CD14-positive monocyte (primary cell): ENCODE measurements at regions not wholly inside any gene's neighbourhood (a gene's known extent, or its start where the extent isn't known, plus 50 kb on each side); places are given as distances from the start of the nearest gene placed in this dataset.

Experiments
- DNase-seq, 3 donors: peaks; one replicate each; pipeline ENCODE4 v3.0.0-alpha.2; 2011 to 2022
- H2AFZ ChIP-seq: 2 replicates; pipeline ENCODE4 v1.6.0; 2012; ENCODE audit warnings: mild to moderate bottlenecking, low read depth, low read length, inconsistent platforms; ENCODE audit not compliant: insufficient read depth, poor library complexity, severe bottlenecking
- H3K27ac ChIP-seq, 2 donors: 1 replicate in 1 of 2; 2 replicates in 1 of 2; pipeline ENCODE4 v1.5.1; 2012 to 2013; ENCODE audit warnings: low read length in 2 of 2, control low read depth in 1 of 2, inconsistent platforms in 1 of 2, low read depth in 1 of 2, mild to moderate bottlenecking in 1 of 2
- H3K27me3 ChIP-seq, 2 donors: one replicate each; pipeline versions ENCODE4 v1.6.0 to v1.6.1; 2011 to 2013; ENCODE audit warnings: low read length in 2 of 2; ENCODE audit not compliant: control insufficient read depth in 2 of 2, insufficient read depth in 2 of 2
- H3K36me3 ChIP-seq, 2 donors: replicated peaks in 1 of 2; 1 replicate in 1 of 2; 2 replicates in 1 of 2; pipeline versions ENCODE4 v1.5.1 to v1.6.1; 2012 to 2013; ENCODE audit warnings: low read length in 2 of 2, control low read depth in 1 of 2, inconsistent platforms in 1 of 2, mild to moderate bottlenecking in 1 of 2; ENCODE audit not compliant: insufficient read depth in 2 of 2, control insufficient read depth in 1 of 2
- H3K4me1 ChIP-seq, 2 donors: 1 replicate in 1 of 2; 2 replicates in 1 of 2; pipeline versions ENCODE4 v1.5.1 to v1.6.1; 2012 to 2013; ENCODE audit warnings: low read length in 2 of 2, control low read depth in 1 of 2, inconsistent platforms in 1 of 2, mild to moderate bottlenecking in 1 of 2, moderate library complexity in 1 of 2; ENCODE audit not compliant: insufficient read depth in 2 of 2, control insufficient read depth in 1 of 2
- H3K4me2 ChIP-seq: replicated peaks from 2 replicates; pipeline ENCODE3; 2012; ENCODE audit warnings: low read length, moderate library complexity, mild to moderate bottlenecking; ENCODE audit not compliant: poor library complexity, severe bottlenecking; ENCODE audit errors: extremely low read depth
- H3K4me3 ChIP-seq, 3 experiments: fragments of 200-600 bp in 1 of 3; sonication (generic) in 1 of 3; replicated peaks in 1 of 3; 1 replicate in 2 of 3; 2 replicates in 1 of 3; pipeline ENCODE4 v1.5.1; 2011 to 2013; ENCODE audit warnings: low read length in 3 of 3, mild to moderate bottlenecking in 3 of 3, control low read depth in 2 of 3, low read depth in 2 of 3, inconsistent platforms in 1 of 3, moderate library complexity in 1 of 3
- H3K79me2 ChIP-seq: 2 replicates; pipeline ENCODE4 v1.6.0; 2012; ENCODE audit warnings: mild to moderate bottlenecking, control low read depth, inconsistent platforms, low read length, moderate library complexity; ENCODE audit not compliant: insufficient read depth
- H3K9ac ChIP-seq: 2 replicates; pipeline ENCODE4 v1.6.0; 2017; ENCODE audit warnings: low read length, mild to moderate bottlenecking; ENCODE audit not compliant: insufficient read depth, poor library complexity, severe bottlenecking
- H3K9me3 ChIP-seq, 2 donors: replicated peaks in 1 of 2; 1 replicate in 1 of 2; 2 replicates in 1 of 2; pipeline versions ENCODE4 v1.5.1 to v1.6.1; 2012 to 2013; ENCODE audit warnings: low read length in 2 of 2, control low read depth in 1 of 2; ENCODE audit not compliant: control insufficient read depth in 1 of 2, insufficient read depth in 1 of 2
- H4K20me1 ChIP-seq: 2 replicates; pipeline ENCODE4 v1.6.0; 2012; ENCODE audit warnings: mild to moderate bottlenecking, low read length, control low read depth, moderate library complexity; ENCODE audit not compliant: insufficient read depth
- H3K27ac Mint-ChIP-seq, 7 donors: one replicate each; pipeline ENCODE4 v1.8.0; 2020; ENCODE audit warnings: mild to moderate bottlenecking in 7 of 7, mixed read lengths in 7 of 7, moderate library complexity in 6 of 7, inconsistent platforms in 2 of 7
- H3K27me3 Mint-ChIP-seq, 3 donors: one replicate each; pipeline ENCODE4 v1.8.0; 2021 to 2022; ENCODE audit warnings: low read depth in 3 of 3, mild to moderate bottlenecking in 3 of 3, mixed read lengths in 3 of 3, moderate library complexity in 3 of 3, inconsistent platforms in 1 of 3
- H3K36me3 Mint-ChIP-seq, 2 donors: one replicate each; pipeline ENCODE4 v1.8.0; 2020; ENCODE audit warnings: mixed read lengths in 2 of 2, inconsistent platforms in 1 of 2, mild to moderate bottlenecking in 1 of 2
- H3K4me1 Mint-ChIP-seq: one replicate; pipeline ENCODE4 v1.8.0; 2020; ENCODE audit warnings: mild to moderate bottlenecking, mixed read lengths
- H3K4me3 Mint-ChIP-seq, 2 donors: one replicate each; pipeline ENCODE4 v1.8.0; 2020; ENCODE audit warnings: mild to moderate bottlenecking in 2 of 2, mixed read lengths in 2 of 2, moderate library complexity in 1 of 2
- H3K9me3 Mint-ChIP-seq, 7 donors: one replicate each; pipeline ENCODE4 v1.8.0; 2020 to 2022; ENCODE audit warnings: mixed read lengths in 7 of 7, mild to moderate bottlenecking in 6 of 7, moderate library complexity in 6 of 7, inconsistent platforms in 2 of 7
- CTCF ChIP-seq: fragments of 200-600 bp; IDR thresholded peaks from one replicate; pipeline ENCODE4 v1.8.0; 2022; ENCODE audit warnings: antibody characterized with exemption, mild to moderate bottlenecking
- WGBS: methylation state at CpG from one replicate; pipeline ENCODE4 v1.1.5; 2013; ENCODE audit warnings: missing lambda C conversion rate; ENCODE audit not compliant: insufficient coverage; 5-methylcytosine and 5-hydroxymethylcytosine counted together
- intact Hi-C, 2 donors: fragments of 100-400 bp; cut with micrococcal nuclease; formaldehyde crosslinking; loops; one replicate each; pipeline versions ENCODE4 v1.15.0 to v1.15.1; 2023

GRCh38 chr13:63195726-63196125 lies 1780.1 kb upstream of the PCDH20 start:
- Mint-ChIP-seq H3K4me3 (no peak overlapping the region), H3K9me3 (peaks cover 0 to 2% (median 0%) of the 10 kb centered on the region in 7 donors), H3K27me3 (no peaks in the 10 kb centered on the region), H3K4me1 (no peaks in the 10 kb centered on the region), H3K36me3 (no peaks in the 10 kb centered on the region), H3K27ac (no peak overlapping the region)
- no peaks in the 10 kb centered on the region for H4K20me1 ChIP-seq
- no CpG with 5 or more reads among the region's 1 CpG for WGBS
- no peak overlapping the region for H3K4me3 ChIP-seq
- no peaks in the 10 kb centered on the region for H3K9me3 ChIP-seq
- no peak overlapping the region for H2AFZ ChIP-seq
- no peak for TF ChIP-seq CTCF
- DNase-seq = no peak
- no peaks in the 10 kb centered on the region for H3K36me3 ChIP-seq
- H3K27ac ChIP-seq = no peak overlapping the region
- H3K4me2 ChIP-seq = no peak overlapping the region
- H3K79me2 ChIP-seq = no peaks in the 10 kb centered on the region
- no peaks in the 10 kb centered on the region for H3K27me3 ChIP-seq
- no peak overlapping the region for H3K9ac ChIP-seq
- intact Hi-C loops = no loop called here
- no peaks in the 10 kb centered on the region for H3K4me1 ChIP-seq

GRCh38 chr13:63190742-63191141 lies 1775.1 kb upstream of the PCDH20 start:
- Histone ChIP-seq H3K4me2 (no peak overlapping the region), H3K9me3 (peaks cover 0 to 3% of the 10 kb centered on the region in 2 donors), H3K27me3 (no peaks in the 10 kb centered on the region), H2AFZ (no peak overlapping the region), H3K79me2 (no peaks in the 10 kb centered on the region), H4K20me1 (no peaks in the 10 kb centered on the region), H3K27ac (no peak overlapping the region), H3K36me3 (no peaks in the 10 kb centered on the region), H3K4me3 (no peak overlapping the region), H3K9ac (no peak overlapping the region), H3K4me1 (no peaks in the 10 kb centered on the region)
- Mint-ChIP-seq H3K36me3 (no peaks in the 10 kb centered on the region), H3K4me3 (no peak overlapping the region), H3K9me3 (peaks cover 0 to 8% (median 4%) of the 10 kb centered on the region in 7 donors), H3K27ac (no peak overlapping the region), H3K27me3 (peaks cover 0 to 2% (median 0%) of the 10 kb centered on the region in 3 donors), H3K4me1 (no peaks in the 10 kb centered on the region)
- 100% methylated on average over 1 of the region's 5 CpGs for WGBS
- DNase-seq = no peak
- no peak for TF ChIP-seq CTCF
- intact Hi-C loops = no loop called here
